NCI-H1417 treated with DMSO at 0.1 percent for 48 hours (cell line): ENCODE measurements at regions not wholly inside any gene's neighbourhood (a gene's known extent, or its start where the extent isn't known, plus 50 kb on each side); places are given as distances from the start of the nearest gene placed in this dataset.

Experiments
- DNase-seq: peaks from one replicate; lab custom pipeline; 2025; lab: John Stamatoyannopoulos, UW

DNA sequence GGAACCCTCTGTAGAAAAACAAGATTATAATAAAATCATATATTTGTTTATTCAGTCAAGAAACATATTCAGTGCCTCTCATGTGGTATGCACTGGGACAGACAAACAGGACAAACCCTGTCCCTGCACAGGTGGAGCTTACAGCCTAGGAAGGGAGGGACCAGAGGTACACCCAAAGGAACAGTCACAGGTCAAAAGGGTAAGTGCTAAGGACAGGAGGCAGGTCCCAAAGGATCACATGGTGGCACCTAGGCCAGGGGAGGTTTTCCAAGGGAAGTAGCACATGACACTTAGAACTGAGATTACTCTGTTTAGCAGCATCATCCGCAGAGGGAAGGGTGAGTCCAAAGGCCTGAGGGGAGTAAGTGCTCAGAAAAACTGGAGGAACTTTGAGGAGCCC is 254.4 kb upstream of the ARRDC4 start:
- no peak for DNase-seq

DNA sequence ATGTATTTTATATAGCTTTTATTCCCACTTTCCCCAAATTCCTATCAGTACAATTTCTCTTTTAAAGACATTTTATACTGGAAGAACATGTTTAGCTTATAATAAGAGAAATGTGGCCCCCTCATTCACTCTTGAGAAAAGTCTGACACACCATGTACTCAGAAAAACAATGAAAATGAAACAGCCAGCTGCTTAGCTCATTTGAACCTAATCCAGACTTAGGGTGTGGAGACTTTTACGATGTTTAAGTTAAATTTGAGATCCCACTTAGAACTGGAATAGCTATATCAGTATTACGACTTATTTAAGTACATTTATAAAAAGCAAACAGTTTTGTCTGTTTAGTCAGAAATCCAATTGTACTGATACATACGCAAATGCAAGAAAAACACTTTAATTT is 252.3 kb upstream of the ARRDC4 start:
- DNase-seq, result no peak

DNA sequence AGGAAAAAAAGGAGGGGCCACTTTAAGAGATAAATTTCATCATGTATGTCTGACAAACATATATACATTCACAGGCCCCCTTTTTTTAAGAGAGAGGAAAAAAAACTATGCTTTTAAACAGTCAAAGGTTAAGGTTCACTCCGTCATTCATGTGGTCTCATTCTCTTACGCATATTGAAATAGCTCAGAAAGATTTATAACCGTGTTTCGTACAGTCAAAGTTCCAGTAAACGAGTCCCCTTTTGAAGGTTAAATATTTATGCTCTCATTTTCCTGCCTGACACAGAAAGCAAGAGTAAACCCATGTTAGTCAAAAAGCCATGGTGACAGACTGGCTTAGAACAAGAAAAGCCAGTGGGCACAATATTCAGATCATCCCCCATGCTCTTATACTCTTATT is 248.0 kb upstream of the ARRDC4 start:
- no peak for DNase-seq

DNA sequence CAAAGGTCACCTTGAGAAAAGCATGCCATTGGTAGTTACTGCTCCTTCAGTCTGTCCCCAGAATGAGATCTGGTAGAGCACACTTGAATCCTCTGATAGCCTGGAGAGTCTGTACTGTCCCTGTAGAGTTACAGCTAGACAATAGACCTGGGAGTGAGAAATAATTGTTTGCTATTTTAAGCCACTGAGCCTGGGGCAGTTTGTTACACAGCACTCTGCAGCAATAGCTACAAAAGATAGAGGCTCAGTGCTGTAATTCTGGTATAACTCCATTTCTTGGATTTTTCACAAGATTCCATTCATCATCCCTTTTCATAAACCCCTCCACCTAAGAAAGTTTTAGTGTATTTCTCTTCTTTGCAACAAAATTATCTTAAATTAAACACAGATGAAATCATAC is 242.7 kb upstream of the ARRDC4 start:
- no peak for DNase-seq

DNA sequence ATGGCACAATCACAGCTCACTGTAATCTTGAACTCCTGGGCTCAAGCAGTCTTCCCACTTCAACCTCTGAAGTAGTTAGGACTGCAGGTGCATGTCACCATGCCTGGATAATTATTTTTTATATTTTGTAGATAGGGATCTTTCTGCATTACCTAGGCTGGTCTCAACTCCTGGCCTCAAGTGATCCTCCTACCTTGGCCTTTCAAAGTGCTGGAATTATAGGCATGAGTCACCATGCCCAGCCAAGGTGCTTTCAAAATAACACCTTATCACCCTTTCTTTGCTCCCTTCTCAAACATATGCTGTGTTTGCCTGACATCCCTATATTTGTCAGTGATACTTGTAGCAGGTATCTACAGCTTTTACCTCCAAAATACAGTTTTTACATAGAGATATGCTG is 242.0 kb upstream of the ARRDC4 start:
- no peak for DNase-seq

DNA sequence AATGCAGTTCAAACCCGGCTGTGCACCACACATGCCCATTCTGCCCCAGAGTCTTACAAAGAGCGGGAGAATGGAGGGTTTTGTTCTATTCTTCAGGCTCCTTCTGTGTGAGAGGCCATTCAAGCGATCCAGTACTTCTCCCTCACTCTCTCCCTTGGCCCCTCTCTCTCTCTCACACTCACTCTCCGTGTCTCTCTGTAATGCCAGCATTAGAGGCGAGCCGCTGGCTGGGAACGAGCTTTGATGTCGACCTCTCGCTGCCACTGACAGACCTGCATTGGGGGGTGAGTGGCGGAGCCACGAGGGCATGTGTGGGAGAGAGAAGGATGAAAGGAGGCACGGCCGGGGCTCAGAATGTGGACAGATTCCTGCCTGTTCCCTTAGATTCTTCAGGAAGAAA is 231.7 kb upstream of the ARRDC4 start:
- DNase-seq, result no peak

DNA sequence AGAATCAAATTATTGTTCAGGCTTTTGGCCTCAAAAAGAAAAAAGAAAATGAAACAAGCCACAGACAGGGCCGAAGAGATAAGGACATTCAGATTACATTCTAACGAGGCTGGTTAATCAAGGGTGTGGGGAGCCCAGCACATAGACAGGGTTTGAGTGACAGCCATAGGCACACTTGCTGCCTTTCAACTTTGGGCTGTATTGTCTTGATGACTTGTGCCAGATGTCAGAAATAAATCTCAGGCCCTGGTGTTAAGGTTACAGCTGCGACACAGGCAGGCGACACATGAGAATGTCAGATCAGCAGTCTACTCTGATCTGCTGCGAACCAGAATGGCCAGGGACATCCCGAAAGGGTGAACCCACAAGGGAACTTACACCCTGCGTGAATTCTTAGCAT is 231.2 kb upstream of the ARRDC4 start:
- no peak for DNase-seq

DNA sequence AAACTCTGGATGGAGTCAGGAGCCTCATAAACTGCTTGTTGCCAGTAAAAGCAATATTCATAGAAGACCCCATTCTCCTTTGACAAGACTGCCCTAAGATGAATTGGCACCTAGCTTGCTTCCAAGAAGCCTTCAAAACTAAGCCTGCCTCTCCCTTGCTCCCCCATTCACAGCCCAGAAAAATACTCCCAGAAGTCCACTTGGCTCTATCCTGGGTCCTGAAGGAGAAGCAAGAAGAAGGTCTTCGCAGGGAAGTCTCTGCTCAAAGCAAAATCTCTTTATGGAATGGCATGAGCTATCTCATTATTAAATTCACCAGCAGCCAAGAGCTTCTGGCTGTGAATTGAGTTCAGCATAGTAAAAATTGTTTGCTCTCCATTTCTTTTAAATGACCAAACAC is 230.2 kb upstream of the ARRDC4 start:
- DNase-seq, result no peak

DNA sequence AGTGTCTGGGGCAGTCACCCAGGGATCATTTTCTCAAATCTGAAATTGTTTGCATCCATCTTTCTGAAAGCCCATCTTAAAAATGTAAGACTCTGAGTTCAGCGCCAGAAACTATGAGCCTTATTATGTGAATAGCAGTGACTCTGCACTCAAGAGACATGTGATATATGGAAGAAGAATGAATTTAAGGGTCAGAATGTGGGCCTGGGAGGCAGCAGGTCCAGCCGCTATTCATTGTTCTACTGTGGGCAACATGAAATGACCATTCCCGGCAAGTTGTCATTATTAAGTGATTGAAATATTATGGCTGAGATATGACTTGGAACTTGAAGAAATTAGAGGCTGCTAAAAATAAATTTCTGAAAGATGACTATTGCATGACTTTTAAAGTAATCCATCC is 228.6 kb upstream of the ARRDC4 start:
- no peak for DNase-seq

DNA sequence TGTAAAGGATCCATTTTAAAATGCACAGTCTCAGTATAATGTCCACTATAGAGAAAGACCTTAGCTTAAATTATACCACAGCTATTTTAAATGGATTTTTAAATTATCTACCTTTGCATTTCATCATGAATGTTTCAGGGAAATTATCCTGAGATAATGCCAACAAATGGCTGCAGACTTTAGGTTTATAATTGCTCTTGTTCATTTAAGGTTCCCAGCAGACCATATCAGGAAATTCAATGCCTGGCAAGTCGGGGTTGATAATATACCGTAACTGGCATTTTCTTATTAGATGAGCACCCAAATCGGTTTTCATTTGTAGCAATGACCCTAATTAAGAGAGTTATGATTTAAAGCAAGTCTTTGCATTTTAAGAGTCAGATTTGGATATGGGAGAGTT is 227.1 kb upstream of the ARRDC4 start:
- DNase-seq, result no peak

DNA sequence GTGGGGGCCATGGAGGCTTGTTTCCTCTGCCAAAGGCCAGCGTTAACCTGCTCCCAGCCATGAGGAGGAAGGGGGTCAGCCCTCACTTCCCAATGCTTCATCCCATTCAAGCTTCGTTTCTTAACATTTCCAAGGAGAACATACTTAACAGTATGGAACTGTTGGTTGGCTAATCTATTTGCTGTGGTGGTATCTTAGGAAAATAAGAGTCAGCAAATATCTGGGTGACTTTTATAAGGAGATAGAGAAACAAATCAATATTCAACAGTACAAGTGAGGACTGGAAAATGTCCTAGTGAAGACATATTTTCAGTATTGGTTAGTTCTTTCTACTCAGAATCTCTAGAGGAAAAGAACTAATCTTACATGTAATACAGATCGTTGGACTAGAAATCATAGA is 223.8 kb upstream of the ARRDC4 start:
- DNase-seq, result no peak

DNA sequence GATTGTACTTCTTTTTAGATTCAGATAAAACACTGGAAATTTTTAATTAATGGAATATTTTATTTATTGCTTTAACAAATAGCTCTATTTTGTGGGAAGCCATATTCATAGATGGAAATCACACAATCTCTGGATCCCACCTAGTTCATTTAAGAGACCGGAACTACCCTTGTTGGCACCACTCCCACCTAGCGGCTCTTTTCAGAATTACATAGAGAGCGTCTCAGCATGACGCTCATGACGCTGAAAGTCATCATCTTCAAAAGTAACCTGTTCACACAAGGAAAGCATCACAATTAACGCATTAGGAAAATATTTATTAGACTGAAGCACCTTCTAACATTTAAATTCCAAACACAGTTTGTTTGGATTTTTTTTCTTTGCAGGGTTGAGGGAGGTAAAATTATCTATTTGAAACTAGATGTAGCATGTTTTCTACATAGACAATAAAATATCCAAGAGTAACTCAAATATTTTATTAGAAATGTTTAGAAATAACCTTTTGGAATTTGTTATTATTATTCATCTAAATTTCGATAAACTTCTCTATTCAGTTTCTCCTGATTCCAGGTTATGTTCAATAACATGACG is 214.9 kb upstream of the ARRDC4 start:
- DNase-seq, result no peak

DNA sequence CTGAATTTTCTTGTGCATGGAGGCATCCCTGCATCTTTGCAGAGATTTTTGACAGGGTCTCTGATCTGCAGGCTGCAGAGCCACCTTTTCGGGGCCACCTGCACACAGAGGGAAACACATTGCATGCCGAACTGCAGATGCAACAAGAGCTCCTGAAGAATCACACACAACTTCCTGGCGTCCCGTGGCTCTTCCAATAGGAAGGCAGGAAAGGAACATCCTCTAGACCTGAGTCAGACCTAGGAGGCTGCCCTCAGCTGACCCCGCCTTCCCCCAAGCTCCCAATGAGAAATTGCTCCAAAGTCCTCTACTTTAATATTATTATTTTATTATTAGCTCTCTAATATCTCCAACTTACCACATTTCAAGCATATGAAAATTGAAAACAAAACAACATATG is 213.2 kb upstream of the ARRDC4 start:
- no peak for DNase-seq

DNA sequence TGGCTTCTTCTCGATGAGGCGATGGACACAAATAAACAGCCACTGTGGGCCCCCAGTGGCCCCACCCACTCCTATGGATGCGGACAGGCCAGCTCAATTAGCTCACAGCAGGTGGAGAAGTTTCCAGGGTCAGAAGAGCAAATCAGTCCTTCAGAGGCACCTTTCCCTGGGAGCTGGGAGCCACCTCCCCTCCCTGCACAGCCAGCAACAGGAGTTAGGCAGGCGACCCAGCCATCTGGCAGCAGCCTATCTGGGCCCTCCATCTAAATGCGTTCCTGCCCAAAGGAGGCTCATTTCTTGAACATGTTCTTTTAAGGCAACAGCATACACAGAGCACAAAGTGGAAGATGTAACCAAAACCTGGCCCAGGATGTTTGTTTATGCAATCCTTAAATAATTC is 211.9 kb upstream of the ARRDC4 start:
- no peak for DNase-seq

DNA sequence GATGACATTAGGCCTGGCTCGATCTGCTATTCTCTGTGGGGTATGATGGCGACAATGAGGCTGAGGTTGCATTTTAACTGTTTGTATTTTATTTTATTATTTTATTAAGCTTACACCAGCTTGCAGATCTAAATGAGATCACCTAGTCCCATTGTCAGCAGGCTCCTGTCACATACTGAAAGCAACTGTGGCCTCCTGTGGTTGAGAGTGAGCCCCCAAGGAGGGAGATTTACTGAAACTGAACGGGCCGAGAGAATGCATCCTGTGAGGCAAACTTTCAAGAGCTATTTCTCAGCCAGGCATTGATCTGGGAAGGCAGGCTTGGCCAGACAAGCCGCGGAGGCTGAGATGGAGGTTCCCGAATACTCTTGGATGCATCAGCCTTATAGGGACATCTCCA is 210.4 kb upstream of the ARRDC4 start:
- DNase-seq, result no peak

DNA sequence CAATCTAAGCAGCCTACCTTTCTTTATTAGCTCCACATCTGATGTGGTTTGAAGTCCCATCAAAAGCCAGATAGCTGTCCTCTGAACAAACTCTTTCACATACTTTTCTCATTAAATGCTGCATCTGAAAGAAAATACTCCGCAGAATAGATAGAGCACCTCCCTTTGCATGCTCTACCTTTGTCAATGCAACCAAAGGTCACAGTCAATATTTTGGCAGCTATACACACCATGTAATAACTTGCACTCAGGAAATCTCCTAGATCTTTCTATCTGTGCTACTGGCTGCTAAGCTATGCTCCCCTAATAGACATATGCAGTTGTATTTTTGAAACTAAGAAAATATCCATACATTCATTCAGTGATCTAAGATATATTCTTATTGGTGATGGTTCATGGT is 204.8 kb upstream of the ARRDC4 start:
- no peak for DNase-seq

DNA sequence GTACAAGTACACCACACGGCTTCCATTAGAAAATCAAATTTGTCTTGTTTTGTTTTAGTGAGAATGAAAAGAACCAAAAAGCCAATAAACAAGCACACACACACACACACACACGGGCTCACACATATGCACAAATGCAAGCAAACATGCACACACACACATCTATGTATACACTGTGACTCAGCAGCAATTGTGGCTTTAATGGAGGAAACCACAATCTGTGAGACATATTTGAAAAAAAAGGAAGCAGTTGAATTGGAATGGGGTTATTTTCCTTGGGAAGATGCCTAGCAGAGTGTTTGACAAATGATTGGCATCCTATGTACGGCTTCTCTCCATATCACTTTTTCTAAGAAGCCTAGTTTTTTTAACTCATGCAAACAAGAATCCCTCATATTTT is 201.1 kb upstream of the ARRDC4 start:
- DNase-seq, result no peak

DNA sequence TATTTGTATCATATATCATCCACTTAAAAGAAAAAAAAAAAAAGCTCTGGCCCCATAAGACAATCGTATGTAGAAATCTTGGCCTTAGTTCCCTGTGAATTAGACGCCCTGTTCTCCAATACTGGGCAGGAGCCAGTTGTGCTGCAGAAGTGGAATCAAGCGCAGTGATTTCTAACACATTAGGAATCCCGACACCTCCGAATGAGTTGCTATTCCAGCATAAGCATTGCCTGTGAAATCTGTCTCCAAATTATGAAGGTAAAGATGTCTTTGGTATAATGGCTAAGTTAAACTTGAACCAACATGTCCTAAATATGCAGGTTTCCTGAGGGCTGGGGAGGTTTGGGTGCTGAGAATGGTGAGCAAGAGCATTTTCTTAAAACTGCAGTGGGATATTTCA is 199.4 kb upstream of the ARRDC4 start:
- no peak for DNase-seq

DNA sequence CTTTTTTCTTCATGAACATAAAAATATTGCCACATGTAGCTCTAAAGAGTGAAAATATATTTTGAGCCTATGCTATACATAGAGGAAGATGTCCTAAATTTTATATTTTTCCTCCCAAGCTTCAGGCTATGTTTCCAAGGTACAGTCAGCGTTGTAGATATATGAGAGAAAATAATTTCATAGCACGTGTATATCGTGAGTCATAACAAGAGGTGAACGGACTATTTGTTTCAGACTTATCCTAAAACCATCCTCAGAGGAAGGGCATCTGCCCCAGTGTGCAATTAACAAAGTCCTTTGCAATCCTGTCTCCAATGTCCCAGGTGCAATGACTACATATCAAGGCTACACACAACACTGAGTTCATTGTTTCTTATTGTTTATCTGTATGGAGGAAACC is 177.3 kb upstream of the ARRDC4 start:
- no peak for DNase-seq

DNA sequence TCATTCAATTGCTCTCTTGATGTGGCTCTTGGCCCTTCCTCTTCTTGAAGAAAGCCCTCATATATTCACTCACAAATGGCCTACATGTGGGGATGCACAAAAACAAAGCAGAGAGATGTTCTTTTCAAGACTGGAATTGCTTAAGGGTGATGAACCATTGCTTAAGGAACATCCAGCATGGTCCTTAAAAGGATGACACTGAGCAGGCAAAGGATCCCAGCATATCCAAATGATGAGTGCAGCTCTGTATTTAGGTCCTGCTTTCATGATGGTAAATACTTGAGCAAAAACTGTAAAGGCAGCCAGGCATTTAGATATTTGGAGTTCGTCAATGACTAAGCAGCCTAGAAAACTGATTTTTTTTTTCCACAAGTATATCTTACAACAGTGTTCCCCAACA is 173.8 kb upstream of the ARRDC4 start:
- no peak for DNase-seq

DNA sequence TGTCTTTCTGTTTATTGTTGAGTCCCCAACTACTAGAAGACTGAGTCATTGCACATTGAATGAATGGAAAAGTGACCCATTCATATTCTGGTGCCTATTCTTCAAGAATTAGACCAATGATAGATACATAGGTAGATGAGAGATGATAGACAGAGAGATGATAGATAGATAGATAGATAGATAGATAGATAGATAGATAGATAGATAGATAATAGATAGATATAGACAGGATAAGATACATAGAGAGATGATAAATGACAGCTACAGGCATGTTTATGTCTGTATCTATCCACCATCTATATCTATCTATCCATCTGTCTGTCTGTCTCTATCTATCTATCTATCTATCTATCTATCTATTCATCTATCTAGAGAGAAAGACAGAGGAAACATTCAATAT is 170.3 kb upstream of the ARRDC4 start:
- DNase-seq, result no peak

DNA sequence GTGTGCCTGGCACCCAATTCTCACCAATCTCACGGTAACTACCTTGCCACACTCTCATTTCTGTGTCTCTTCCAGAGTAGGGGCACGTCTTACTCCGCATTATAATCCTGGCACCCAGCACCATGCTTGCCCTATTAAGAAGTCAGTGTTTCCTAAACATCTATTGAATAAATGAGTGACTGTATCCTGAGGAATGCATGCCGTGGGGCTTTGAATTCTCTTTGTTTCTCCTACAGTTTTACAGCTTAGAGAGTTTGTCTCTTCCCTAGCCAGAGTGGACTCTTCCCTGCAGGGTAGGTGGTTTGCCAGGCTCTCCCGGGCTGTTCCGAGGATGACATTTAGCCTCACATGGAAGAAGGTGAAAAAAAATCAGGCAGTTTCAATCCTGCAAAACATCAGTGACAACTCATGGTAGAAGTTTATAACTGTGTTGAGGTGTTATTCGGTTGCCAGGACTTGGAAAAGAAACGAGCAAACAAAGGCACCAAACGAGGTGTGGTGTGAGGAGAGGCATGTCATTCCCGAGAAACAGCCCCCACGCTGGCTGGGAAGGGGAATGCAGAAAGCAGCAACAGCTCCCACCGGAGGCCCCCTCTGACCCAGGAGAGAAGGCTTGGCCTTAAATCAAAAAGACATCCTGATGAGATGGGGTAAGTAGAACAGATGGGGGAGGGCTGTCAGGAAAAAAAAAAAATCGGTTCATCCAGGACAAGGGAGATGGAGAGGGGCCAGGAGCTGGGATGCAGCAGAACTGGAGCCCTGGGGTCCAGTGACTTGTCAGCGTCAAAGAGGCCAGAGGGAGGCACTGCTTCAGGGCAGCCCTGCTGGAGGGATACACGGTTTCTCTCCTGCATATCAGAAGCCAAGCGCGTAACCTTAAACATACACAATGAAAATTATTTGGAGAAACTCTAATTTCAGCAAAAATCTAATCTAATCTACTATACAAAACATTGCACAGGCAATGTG is 168.4 kb upstream of the ARRDC4 start:
- DNase-seq, result no peak

DNA sequence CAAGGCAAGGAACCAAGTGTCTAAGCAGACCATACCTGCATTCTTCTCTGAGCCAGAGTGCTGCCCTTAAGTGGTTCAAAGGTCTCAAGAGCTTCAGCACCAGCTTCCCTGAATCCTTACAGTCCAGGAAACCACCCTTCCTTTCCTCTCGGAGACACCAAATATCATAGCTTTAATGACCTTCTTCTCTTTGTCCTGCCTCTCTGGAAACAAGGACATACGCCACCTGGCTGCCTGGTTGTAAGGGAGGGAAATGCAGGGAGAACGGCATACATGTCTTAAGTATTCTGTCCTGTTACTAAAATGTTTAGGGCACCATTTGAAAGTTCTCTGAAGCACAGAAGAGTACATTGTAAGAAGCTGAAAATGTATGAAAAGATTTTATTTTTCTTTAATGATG is 155.6 kb upstream of the ARRDC4 start:
- DNase-seq, result no peak

DNA sequence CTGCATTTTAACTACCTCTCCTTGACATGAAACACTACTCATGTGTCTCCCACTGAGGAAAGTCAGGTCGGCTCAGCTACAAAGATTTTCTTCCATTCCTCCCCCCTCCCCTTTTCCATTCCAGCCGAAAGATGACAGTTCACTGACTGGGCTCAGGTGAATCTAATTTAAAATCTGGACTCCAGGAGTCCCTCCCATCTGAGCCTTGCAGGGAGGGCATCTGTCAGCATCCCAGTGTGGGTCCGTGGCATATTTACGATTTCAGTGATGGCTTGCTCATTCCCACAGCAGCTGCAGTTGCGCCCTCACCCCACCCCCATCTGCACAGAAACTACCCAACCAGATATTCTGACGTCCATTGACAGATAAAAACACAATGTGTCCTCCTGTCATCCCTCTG is 153.7 kb upstream of the ARRDC4 start:
- DNase-seq, result no peak
